NCI-H82 (cell line): ENCODE measurements at regions not wholly inside any gene's neighbourhood (a gene's known extent, or its start where the extent isn't known, plus 50 kb on each side); places are given as distances from the start of the nearest gene placed in this dataset.
"Not testable (repeated sequence)": the region's sequence is repeated elsewhere in the genome, so short reads cannot be mapped to it uniquely, and the experiment has no call there.

ENCODE experiments used
- DNase-seq: peaks from one replicate; lab custom pipeline; 2025; lab: John Stamatoyannopoulos, UW

GRCh38 chr7:50251765-50252164, 52.8 kb upstream of the IKZF1 start:
- no peak for DNase-seq

- DNase-seq = no peak
Observed at GRCh38 chr7:50246551-50246950, 58.0 kb upstream of the IKZF1 start.

- not testable (repeated sequence) for DNase-seq
Observed at GRCh38 chr7:50242111-50242510, 62.4 kb upstream of the IKZF1 start.

GRCh38 chr7:50240699-50241098, 63.8 kb upstream of the IKZF1 start:
- DNase-seq = not testable (repeated sequence)

- DNase-seq = peak; percentile 63
Observed at GRCh38 chr7:50229964-50230363, 74.6 kb upstream of the IKZF1 start.

GRCh38 chr7:50228148-50228547, 76.4 kb upstream of the IKZF1 start:
- no peak for DNase-seq

GRCh38 chr7:50227726-50228125, 76.8 kb upstream of the IKZF1 start:
- no peak for DNase-seq

- DNase-seq = no peak
Observed at GRCh38 chr7:50226669-50227068, 77.8 kb upstream of the IKZF1 start.

- DNase-seq = no peak
Observed at GRCh38 chr7:50226145-50226544, 78.4 kb upstream of the IKZF1 start.

- DNase-seq = no peak
Observed at GRCh38 chr7:50221433-50221832, 83.1 kb upstream of the IKZF1 start.

- DNase-seq = no peak
Observed at GRCh38 chr7:50221028-50221427, 83.5 kb upstream of the IKZF1 start.

GRCh38 chr7:50220273-50220672, 84.2 kb upstream of the IKZF1 start:
- DNase-seq = no peak

GRCh38 chr7:50217821-50218281, 86.7 kb upstream of the IKZF1 start:
- DNase-seq = no peak

- no peak for DNase-seq
Observed at GRCh38 chr7:50217401-50217800, 87.1 kb upstream of the IKZF1 start.

- DNase-seq = no peak
Observed at GRCh38 chr7:50216626-50217025, 87.9 kb upstream of the IKZF1 start.

- no peak for DNase-seq
Observed at GRCh38 chr7:50214771-50215170, 89.7 kb upstream of the IKZF1 start.

- no peak for DNase-seq
Observed at GRCh38 chr7:50214126-50214670, 90.3 kb upstream of the IKZF1 start.

GRCh38 chr7:50213622-50214017, 90.9 kb upstream of the IKZF1 start:
- DNase-seq = no peak

GRCh38 chr7:50212666-50213621, 91.6 kb upstream of the IKZF1 start:
- DNase-seq = no peak

- DNase-seq = no peak
Observed at GRCh38 chr7:50212016-50212325, 92.5 kb upstream of the IKZF1 start.

- DNase-seq = no peak
Observed at GRCh38 chr7:50211130-50212015, 93.1 kb upstream of the IKZF1 start.

- DNase-seq = no peak
Observed at GRCh38 chr7:50210706-50211115, 93.8 kb upstream of the IKZF1 start.
